HPDE6-E6E7 (cell line): ENCODE measurements at regions not wholly inside any gene's neighbourhood (a gene's known extent, or its start where the extent isn't known, plus 50 kb on each side); places are given as distances from the start of the nearest gene placed in this dataset.

Experiments used
- DNase-seq: peaks from one replicate; pipeline ENCODE4 v3.0.0; 2011; ENCODE audit warnings: missing footprints; ENCODE audit errors: extremely low spot score

DNA sequence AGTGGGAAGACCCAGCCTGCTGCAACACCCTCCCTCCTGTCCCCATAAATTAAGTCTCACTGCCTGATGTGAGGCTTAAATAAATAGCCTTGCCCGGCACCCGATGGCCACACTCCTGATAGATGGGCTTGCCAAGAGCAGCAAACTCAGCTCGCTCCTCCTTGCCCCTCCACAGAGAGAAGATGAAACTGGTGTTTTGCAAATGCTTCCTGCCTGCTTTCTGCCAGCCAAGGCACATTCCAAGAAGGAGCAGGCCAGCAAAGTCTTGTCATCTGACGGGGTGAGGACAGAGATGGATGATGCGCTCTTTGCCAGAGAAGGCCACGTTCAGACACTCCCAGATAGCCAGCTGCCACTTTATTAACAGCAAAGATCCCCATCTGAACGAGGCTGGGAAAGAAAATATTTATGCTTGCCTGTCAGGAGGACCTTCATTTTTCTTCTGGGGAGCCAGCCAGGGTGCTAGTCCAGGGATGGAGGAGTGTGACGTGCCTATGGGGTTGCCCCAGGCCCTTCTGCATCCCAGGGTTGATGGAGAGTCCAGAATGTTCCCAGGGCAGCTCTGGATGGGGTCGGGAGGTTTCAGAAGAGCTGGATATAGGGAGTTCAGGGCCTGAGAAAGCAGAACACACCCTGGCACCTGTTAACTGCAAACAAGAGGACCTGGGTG lies 265.4 kb downstream of the FOXD2 start:
- no peak for DNase-seq

DNA sequence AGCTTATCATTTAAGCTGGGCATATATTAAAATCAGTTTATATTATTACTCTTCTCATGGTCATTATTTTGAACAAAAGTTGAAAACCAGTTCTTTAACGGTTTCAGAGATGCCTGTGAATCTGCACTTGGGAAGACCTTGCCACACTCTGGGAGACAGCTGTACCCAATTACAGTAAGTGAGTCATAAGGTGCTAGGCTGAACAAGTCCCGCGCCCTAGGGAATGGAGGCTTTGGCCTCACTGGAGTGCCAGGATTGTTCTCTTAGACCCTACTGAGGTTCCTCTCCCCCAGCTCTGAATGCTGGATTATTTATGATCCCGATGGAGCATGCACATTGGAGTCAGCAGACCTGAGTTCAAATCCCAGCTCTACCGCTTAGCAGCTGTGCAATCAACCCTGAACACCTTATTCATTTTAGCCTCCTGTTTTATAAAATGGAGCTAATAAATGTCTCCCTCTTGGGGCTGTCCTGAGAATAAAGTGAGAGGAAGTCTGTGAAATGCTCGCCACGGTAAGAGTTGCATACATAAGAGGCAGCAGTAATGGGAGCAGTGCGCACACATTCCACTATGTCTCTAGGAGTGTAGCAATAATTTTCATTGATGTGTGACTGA lies 266.2 kb downstream of the FOXD2 start:
- DNase-seq, result no peak

DNA sequence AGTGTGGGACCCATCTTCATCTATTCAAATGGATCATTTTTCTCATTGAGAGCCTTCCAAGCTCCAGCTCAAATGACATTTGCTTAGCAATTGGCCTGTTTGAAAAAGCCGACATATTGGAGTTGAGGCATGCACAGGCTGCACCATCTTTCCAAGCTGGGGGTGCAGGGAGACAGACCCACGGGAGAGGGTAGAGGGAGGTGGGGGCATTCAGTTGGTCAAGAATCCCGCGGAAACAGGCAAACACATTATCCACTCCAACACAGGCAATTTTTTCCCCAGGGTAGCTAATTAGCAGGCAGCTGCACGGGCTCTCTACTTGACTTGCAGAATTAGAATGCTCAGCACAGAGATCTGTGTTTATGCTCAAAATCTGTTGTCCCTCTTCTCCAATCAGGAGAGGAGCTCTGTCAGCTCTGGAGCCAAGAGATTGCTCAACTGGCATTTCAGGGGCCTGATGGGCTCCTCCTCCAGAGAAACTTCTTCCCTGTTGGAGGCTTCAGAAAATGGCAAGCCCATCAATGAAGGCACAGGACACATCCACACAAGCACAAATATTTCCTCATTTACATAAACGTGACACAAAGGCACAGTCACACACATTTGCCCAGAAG lies 267.8 kb downstream of the FOXD2 start:
- no peak for DNase-seq

DNA sequence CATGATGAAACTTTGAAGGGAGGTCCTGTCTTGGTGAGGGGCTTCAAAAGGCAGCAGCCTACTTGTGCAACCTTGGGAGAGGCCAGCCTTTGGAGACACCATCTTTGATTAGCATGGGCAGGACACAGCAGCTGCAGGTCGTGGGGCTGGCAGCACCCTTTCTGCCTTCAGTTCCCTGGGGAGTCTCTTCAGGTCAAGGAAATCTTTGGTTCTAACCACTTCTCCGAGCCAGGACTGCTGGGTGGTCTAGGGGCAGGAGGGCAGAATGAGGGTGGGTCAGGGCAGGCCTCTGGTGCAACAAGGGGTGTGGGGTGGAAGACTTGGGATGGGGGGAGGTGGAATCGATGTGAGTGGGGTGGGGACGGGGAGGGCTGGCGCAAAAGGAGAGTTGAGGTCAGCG lies 269.7 kb downstream of the FOXD2 start:
- no peak for DNase-seq

DNA sequence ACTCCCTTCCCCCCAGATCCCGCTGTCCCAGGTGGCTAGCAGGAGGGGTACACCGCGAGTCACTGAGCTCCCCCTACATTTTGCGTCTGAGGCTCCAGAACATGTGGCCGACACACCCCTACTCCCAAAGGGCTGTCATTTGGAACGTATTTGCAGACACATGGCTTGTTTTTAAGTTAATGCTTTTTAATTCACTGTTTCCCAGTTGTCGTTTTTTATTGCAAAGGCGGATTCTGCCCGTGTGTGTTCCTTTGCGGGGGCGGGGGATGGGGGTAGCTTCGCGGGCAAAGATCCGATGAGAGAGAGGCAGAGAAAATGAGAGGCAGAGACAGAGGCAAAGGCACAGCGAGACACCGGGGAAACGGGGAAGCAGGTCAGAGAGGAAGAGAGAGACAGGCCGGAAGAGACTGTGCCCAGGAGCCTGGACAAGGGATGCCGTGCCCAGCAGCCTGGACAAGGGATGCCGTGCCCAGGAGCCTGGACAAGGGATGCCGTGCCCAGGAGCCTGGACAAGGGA lies 270.2 kb downstream of the FOXD2 start:
- no peak for DNase-seq

DNA sequence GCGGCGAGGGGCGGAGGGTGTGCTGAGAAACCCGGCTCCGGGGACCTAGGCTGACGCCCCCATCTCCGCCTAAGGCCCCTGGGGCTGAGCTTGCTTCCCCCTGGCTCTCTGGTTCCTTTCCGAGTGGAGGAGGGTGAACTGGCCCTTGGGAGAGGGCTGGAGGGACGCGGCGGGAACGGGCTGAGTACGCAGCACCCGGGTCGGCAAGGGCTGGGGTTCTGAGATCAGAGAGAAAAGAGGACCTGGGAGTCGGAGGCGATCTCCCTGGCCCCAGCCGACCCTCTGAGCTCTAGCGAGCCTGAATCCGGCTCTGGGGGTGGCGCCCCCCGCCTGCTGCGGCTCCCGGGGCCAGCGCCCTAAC lies 270.8 kb downstream of the FOXD2 start:
- DNase-seq, result no peak

DNA sequence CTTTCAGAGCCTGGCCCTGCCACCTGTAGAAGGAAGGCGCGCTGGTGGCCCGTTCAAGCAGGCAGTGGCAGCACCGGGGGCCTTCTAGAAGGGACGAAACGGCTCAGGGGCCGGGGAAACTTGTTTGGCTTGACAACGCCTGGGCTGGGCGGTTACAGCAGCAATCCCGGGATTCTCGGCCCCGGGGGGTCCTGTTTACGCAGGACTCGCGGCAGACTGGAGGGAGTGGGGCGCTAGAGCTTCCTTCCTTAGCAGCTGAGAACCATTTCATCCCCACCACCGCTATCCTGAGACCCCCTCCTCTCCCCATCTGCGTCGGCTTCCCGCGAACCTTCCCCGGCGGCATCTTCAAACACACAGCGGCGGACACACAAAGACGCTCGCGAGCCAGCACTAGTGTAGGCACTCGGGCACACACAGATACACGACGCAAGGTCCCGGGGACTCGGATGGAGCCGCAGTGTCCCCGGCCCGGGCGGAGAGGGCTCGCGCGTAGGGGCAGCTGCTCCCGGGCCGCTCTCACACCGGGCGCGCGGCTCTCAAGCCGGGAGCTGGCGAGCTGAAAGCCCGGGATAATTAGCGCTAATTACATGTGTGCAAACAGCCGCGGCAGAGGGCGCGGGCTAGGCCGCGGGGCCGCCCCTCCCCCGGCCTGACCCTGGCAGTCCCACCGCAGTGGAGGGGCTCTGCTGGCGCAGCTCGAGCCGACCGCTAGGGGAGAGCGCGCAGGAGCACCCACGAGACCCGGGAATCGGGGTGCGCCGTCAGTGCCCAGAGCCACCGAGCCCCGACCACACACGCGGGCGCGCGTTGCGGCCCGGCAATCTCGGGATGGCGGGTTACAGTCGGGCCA lies 271.4 kb downstream of the FOXD2 start:
- DNase-seq, result no peak

DNA sequence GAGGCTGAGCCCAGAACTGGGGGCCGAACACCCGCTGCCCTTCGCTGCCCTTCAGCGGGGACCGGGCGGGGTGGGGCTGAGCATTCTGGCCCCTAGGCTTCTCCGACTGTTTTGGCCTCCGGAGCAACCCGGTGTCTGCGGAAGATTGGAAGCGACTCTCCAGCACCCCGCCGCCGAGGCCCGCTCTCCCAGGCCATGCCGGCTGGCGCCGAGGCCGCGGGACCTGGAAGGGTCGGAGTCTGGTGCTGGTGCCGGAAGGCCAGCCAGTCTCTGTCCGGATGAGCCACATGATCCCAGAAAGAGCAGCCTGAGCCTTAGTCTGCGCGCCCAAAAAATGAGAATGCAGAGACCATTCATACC lies 272.0 kb downstream of the FOXD2 start:
- DNase-seq, result no peak

DNA sequence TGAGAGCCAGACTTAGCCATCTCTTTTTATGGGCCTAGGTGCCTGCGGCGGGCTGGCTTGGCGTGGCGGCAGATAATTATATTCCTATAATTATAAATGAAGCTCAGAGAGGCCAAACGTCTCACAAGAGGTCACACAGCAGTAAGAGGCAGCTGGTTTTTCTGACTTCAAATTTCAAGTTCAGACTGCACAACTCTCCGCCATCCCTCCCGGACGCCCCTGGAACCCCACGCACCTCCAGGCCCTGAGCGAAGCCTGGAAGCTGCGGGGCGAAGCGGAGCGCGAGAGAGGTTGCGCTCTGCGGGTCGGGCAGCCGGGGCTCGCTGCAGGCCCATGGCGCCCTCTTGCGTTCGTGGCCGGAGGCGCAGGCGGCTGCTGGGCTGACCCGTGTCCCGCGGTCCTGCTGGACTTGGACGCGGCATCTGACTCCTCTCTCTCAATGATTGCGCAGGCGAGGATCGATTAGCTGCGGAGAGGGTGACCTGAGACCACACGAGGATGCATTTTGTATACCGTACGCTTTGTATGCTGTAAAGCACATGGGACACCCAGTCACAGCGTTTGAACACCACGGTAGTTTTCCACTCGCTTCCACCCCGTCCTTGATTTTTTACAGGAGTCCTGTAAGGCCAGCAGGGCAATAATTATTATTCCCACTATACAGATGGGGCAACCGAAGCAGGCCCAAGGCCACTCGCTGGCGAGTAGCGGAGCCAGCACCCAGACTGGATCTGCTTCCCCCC lies 272.7 kb downstream of the FOXD2 start:
- DNase-seq, result peak; percentile 80
